GM18951 (cell line): ENCODE measurements at regions not wholly inside any gene's neighbourhood (a gene's known extent, or its start where the extent isn't known, plus 50 kb on each side); places are given as distances from the start of the nearest gene placed in this dataset.

Experiments
- POLR2A ChIP-seq: IDR thresholded peaks from 4 replicates; pipeline ENCODE4 v1.6.1; 2011; ENCODE audit warnings: mild to moderate bottlenecking; ENCODE audit not compliant: insufficient read length, insufficient read depth; ENCODE audit errors: extremely low read depth
- in situ Hi-C: fragments of 300-500 bp; cut with MboI; formaldehyde crosslinking; loops from one replicate; pipeline ENCODE4 v1.12.0; 2022; ENCODE audit warnings: low sequenced_read_pairs, mixed read lengths, inconsistent platforms; ENCODE audit not compliant: unreplicated experiment

DNA sequence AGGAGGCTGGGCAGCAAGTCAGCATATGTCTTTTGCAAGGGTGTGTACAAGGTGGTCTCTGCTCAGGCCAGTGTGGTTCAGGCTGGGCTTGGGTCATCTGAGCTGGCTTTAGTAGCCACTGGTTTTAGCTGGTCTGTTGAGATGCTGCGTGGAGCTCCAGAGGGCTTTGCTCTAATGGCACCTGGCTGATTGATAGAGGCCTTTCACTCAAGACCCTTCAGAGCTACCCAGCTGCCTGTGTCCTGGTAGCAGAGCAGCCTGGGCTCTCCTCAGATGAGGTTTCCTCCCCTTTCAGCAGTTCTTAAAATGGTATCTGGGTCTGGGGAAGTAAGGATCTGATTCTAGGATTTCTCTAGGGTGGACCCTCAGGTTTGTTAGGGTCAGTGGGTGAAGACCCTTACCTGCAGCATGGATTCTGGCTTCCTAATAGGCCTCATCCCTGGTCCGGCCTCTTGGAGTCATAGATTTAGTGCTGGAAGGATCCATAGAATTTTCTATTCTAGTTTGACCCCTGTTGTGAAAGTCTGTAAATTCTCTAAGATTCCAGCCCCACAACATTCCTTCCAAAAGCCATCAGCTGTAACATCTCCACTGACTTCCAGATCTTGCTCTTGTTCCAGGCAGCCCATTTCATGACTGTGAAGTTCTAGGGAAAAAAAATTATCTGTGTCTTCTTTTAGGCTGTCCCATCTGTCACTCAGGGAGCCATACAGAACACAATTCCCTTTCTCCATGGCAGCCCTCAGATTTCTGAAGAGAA lies 190.2 kb upstream of the ZBED5 start:
- in situ Hi-C loops = no loop called here
- no peak for TF ChIP-seq POLR2A

DNA sequence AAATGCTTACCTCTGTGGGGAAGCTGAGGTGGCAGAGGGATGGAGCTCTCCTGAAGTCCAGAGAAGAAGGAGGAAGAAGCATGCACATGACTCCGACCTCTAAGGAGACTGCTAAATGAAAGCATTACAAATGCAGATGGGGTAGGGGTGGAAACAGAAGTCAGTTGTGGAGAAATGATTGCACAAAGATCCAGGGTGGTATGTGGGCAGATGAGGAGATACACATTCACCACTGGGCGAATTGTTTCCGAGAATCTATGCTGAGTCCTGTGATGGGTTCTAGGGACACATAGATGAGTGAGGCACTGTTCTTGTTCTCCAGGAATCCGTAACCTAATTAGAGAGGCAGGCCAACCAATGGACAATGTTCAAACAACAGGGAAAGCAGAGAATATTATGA lies 188.9 kb upstream of the ZBED5 start:
- TF ChIP-seq POLR2A = no peak
- in situ Hi-C loops = no loop called here

DNA sequence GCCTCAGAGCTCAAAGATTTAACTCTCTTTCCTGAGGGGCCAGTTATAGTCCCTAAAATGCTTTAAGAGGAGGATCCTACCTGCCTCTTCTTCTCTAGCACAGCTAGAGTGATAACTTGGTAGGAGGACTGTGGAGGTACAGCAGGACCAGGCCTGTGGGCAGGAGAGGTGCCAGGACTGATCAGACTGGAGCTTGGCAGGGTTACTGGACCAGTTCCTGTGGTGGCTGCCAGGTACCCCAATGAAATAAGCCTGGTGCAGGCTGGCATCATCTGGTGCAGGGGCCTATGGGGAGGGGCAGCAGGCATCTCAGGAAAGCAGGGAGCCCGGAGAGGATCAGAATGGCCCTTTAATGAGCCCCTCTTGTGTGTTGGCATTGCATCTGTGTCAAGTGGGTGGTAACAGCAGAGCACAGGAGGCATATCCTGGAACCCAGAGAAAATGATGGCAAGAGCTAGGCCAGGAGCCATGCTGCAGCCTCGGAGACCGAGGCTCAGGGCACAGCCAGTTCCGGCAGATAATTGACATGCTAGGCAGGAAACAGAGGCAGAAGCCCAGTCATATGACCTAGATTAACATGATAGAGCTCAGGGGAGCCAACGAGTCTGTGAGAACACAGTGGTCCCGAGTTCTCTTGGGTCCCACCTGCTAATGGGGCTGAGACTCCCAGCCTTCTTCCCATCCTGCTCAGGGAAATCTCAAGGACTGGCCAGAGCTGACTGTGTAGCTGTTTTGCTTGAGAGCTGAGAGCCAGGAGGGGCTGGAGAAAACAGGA lies 187.5 kb upstream of the ZBED5 start:
- no peak for TF ChIP-seq POLR2A
- in situ Hi-C loops = no loop called here

DNA sequence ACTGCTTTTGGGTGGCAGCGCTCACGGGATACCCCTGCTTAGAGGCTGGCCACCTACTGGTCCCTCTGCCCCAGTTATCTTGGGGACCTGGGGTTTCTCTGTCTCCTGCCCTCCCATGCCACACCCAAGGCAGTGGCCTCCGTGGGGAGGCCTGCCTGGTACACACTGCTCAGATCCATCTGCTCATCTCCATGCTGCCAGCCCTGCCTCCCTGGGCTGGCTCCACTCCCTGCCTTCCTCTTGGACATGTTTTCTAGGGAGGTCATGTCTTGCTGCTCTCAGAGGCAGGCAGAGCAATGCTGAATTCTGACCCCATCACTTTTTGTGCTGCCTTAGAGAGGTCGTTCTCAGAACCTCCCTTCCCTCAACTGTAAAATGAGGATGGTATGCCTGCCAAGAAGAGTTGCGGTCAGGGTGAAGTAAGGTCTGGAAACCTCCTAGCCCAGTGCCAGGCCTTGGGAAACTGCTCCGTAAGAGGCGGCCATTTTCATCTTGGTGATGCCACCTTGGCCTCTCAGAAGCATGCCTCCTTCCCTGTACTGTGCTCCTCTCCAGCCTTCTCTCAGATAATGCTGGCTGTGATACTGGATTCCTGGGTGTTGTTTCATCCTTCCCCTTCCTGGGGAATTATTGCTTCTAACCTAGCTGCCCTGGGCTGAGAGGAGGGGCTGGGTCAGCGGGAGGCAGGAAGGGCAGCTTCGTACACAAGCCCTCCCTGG lies 186.4 kb upstream of the ZBED5 start:
- in situ Hi-C loops = no loop called here
- TF ChIP-seq POLR2A = no peak

DNA sequence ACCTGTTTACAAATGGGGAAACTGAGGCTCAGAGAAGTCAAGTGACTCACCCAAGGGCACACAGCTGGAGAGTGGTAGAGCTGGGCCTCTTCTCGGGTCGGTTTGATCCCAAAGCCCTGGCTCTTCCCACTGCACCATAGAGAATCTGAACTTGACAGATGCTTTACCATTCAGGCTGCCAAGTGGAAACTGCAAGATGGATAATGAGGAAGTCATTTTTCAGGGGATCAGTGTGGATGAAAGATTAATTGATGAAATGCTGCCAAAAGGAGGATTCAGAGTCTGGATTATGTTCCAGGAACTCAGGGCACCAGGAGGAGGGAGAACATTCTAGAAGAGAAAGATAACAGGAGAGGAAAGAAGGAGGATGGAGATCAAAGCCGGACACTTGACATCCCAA lies 185.9 kb upstream of the ZBED5 start:
- no peak for TF ChIP-seq POLR2A
- in situ Hi-C loops = no loop called here

DNA sequence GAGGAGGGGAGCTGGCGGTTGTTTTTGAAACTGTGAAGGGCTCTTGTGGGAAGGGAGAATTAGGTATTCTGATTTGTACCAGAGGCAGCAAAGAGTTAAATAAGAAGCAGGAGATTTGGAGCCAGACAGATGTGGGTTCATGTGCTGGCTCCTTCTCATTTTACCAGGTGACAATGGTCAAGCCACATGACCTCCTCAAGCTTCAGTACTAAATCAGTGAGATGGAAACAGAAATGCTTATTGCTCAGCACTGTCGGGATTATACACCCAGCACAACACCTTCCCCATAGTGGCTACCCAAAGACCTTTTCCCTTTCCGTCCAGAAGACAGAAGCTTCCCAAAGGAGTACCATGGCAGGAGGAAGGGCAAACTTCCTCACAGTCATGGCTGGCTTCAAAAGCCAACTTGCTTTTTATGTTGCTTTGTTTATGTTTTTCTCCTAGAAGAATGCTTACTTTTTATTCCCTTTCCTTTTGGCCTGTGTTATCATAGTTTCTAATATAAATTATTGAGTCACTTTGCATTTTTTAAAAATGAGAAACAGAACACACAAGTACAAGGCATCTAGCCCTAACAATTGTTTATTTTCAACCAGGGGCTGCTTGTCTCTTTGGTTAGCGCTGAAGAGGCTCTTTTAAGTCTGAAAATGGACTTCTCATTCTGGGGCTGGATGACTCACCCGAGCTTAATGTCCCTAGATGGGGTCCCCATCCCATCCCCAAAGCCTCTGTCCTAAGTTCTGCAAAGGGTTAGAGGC lies 181.5 kb upstream of the ZBED5 start:
- in situ Hi-C loops = no loop called here

DNA sequence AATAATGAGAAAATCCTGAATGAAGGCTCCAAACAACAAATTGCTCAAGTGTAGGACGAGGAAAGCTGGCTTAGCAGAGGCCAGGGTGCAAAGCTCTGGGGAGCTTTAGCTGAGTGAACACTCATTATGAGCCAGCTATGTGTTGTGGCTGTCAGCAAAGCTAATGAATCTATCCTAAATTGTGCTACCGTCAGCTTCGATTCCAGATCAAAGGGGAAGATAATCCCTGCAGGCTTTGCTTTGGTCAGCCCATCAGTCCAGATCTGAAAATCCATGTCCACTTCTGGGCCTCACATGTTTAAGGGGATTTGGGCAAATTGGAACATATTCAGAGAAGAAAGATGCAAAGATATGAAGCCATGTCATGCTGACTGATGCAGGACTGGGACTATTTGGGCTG lies 180.9 kb upstream of the ZBED5 start:
- in situ Hi-C loops = no loop called here
- TF ChIP-seq POLR2A = no peak

More for the DNA sequence above, 181.5 kb upstream of the ZBED5 start:
- no peak for TF ChIP-seq POLR2A

DNA sequence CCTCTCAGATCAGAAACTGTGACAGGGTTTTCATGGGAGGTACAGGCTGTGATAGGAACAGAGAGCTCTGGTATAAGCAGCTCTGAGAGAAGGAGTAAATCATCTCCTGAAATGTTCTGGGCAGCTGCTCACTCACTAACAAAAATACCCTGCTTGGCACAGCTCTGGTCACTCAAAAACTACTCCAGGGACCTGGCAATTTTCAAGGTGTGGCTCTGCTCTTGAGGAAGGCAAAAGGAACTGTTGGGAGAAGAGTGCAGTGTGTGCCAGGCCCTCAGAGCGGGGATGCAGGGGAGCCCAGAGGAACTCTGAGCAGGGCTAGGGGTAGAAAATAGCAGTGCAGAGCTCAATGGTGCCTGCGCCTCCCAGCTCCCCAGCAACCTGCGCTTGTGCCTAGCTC lies 180.5 kb upstream of the ZBED5 start:
- in situ Hi-C loops = no loop called here
- TF ChIP-seq POLR2A = no peak

DNA sequence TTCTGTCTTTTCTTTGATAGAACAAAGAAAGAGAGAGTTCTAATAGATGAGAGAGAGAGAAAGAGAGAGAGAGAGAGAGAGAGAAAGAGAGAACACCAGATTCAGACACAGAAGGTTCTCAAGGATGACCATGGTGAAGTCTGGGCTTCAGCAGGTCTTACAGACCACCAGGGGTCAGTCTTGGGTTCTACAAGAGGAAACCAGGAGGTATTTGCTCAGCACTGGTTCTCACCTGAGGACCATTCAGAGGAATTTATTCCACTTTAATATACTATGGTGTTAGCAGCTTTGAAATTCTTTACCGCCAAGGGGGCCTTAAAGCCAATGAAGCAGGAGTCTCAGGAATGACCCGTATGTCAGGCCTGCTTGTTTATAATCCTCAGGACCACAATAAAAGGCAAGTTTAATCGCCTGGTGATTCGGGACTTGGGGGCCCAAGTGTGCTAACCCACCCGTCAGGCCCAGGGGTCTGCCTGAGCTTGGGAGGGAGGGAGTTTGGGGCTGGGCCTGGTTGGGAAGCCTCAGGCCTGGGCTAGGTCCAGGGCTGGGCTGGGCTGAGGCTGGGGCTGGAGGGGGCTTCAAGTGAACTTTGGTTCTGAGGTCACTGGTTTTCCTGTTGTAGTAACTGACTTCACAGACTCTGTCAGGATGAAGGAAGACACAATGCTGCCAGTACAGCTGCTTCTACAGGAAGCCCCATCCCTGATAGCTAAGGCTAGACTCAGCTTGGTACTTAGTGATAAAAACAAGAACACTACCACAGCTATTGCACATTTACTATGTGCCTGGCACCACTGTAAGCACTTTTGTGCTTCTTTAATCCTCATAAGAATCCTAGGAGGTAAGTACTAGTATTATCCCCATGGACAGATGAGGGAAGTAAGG lies 179.2 kb upstream of the ZBED5 start:
- in situ Hi-C loops = no loop called here
- no peak for TF ChIP-seq POLR2A

DNA sequence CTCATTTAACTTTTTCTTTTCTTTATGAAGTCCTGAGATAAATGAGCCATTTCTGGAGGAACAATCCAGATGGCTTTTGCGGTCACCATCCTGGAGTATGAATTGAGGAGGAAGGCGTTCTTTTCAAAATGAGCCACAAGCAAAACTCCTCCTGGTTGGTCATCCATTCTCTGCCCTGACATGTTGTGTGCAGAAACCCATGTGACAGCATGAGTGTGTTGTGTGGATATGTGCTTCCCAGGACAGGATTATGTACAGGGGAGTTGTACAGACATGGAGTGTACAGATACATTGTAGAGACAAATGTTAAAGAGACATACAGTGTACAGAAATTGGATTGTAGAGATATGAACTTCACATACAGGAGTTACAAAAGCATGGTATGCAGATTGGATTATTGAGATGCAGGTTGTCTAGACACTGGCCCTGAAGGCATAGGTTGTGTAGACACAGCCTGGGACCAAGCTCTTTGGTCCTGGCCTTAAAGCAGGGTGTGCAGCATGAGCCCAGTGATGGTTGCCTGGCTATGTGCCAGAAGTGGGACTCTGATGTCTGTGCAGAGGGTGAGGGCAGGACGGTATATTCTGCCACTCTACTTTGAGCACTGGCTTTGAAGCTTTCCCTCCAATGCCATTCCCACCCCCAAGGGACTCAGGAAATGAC lies 178.5 kb upstream of the ZBED5 start:
- in situ Hi-C loops = no loop called here
- no peak for TF ChIP-seq POLR2A

DNA sequence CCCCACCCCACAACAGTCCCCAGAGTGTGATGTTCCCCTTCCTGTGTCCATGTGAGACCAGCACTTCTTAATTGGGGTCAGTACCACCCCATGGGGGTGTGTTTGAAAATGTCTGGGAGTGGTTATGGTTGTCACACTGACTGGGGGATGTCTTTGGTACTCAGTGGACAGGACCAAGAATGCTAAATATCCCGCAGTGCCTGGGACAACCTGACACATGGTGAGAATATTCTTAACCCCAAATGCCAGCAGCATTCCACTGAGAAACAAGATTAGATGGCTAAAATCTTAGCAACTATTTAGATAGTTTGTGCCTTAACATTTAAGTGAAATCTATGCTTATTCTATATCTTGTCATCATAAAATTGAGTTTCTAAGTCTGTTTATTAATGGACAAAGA lies 177.5 kb upstream of the ZBED5 start:
- no peak for TF ChIP-seq POLR2A
- in situ Hi-C loops = no loop called here
